NCI-H2227 treated with DMSO at 0.1 percent for 48 hours (cell line): ENCODE measurements at regions not wholly inside any gene's neighbourhood (a gene's known extent, or its start where the extent isn't known, plus 50 kb on each side); places are given as distances from the start of the nearest gene placed in this dataset.
"Not testable (repeated sequence)": the region's sequence is repeated elsewhere in the genome, so short reads cannot be mapped to it uniquely, and the experiment has no call there.

ENCODE experiments used
- DNase-seq: peaks from one replicate; lab custom pipeline; 2025; lab: John Stamatoyannopoulos, UW

- DNase-seq: no peak
Observed at GRCh38 chr5:68803881-68804319, 289.9 kb upstream of the SLC30A5 start.

- DNase-seq: no peak
Observed at GRCh38 chr5:68804343-68804742, 289.5 kb upstream of the SLC30A5 start.

- DNase-seq: no peak
Observed at GRCh38 chr5:68805444-68805843, 288.4 kb upstream of the SLC30A5 start.

- DNase-seq: no peak
Observed at GRCh38 chr5:68817632-68818031, 276.2 kb upstream of the SLC30A5 start.

GRCh38 chr5:68818057-68818695 is 275.6 kb upstream of the SLC30A5 start:
- DNase-seq: no peak

GRCh38 chr5:68818870-68819269 is 274.9 kb upstream of the SLC30A5 start:
- DNase-seq: no peak

- no peak for DNase-seq
Observed at GRCh38 chr5:68821056-68821455, 272.8 kb upstream of the SLC30A5 start.

- no peak for DNase-seq
Observed at GRCh38 chr5:68822796-68823195, 271.0 kb upstream of the SLC30A5 start.

- DNase-seq: no peak
Observed at GRCh38 chr5:68823301-68823700, 270.5 kb upstream of the SLC30A5 start.

- no peak for DNase-seq
Observed at GRCh38 chr5:68830377-68830898, 263.4 kb upstream of the SLC30A5 start.

- no peak for DNase-seq
Observed at GRCh38 chr5:68834491-68834981, 259.3 kb upstream of the SLC30A5 start.

- DNase-seq: no peak
Observed at GRCh38 chr5:68838157-68838718, 255.6 kb upstream of the SLC30A5 start.

GRCh38 chr5:68839019-68839552 is 254.7 kb upstream of the SLC30A5 start:
- DNase-seq: no peak

- DNase-seq: no peak
Observed at GRCh38 chr5:68843624-68844364, 250.0 kb upstream of the SLC30A5 start.

- no peak for DNase-seq
Observed at GRCh38 chr5:68845131-68845530, 248.7 kb upstream of the SLC30A5 start.

GRCh38 chr5:68846828-68847227 is 247.0 kb upstream of the SLC30A5 start:
- no peak for DNase-seq

GRCh38 chr5:68848091-68848490 is 245.7 kb upstream of the SLC30A5 start:
- DNase-seq: no peak

GRCh38 chr5:68849103-68849502 is 244.7 kb upstream of the SLC30A5 start:
- no peak for DNase-seq

GRCh38 chr5:68849906-68850305 is 243.9 kb upstream of the SLC30A5 start:
- no peak for DNase-seq

GRCh38 chr5:68861099-68861498 is 232.7 kb upstream of the SLC30A5 start:
- no peak for DNase-seq

GRCh38 chr5:68862560-68862959 is 231.3 kb upstream of the SLC30A5 start:
- DNase-seq: no peak

GRCh38 chr5:68865192-68865591 is 228.6 kb upstream of the SLC30A5 start:
- DNase-seq: not testable (repeated sequence)
